ENCODE measurements at regions not wholly inside any gene's neighbourhood (a gene's known extent, or its start where the extent isn't known, plus 50 kb on each side); places are given as distances from the start of the nearest gene placed in this dataset.
A peak's percentile ranks its signal among the peaks of the same experiment; 100 is the strongest.

DNA sequence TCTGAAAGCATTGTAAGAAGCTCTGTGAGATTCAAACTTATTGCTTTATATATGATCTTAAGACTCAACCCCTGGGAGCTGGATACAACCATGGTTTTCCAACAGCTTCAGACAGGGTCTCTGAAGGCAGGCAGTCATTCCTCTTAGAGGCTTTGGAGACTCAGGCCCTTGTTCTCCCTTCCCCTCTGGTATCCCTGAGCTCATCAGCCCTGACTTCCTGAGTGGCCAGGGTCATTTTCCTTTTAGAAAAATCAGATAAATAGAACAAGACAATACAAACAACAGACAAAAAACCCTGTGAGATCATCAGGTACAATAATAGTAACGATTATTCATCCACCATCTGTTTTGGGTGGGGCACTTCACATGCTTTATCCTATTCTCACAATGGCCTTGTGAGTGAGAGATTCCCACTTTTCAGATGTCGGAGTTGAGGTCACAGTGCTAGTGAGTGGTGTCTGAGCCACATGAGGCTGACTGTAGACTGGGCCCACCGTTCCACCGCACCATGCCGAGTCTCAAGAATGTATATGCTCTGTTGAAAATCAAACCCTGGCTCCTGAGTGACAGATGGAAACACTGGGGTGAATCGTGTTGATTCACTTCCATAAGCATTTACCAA lies 144.2 kb downstream of the CXCL12 start:
- DNase-seq, result no peak

DNA sequence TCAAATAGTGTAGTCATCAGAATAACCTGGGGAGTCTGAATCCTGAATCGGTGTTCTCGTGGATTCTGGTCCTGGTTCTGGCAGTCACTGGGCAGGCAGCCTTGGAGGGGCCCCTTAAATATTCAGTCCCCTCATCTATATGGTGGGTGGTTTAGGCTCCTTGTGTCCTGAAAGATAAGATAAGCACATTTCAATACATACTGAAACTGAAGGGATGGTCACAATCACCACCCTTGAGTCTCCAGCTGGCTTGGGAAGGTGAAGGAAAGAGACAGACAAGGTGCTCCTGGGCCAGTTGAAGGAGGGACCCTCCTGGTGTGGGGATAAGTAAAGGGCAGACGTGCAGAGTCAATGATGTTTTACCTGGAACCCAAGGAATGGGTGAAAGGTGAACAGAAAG lies 146.7 kb downstream of the CXCL12 start:
- no peak for DNase-seq

DNA sequence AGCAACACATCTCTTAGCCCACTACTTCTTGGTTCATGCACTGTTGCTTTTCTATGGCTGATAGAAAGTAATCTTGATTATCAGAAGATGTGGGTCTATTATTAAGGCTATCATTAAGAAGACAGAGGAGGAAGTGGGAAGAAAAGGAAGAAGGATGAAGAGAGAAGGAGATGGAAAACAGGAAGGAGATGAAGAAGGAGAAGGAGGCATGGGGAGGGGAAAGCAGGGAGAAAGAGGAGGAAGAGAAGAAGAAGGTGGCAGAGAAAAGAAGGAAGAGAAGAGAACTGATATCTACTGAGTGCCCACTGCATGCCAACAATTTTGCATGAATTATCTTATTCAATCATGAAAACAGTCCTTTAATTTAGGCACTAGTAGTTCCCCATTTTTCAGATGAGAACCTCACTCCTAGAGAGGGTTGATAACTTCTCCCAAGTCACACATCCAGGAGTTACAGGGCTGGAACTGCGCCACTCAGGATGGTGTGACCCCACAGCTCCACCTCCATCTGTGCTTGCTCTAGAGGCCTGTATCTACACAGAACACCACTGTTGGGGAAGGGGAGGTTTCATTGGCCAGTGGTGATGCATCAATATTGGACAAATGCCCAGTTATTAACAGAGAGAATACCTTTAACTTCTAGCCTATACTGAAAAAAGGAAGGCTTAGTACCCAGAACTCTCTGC lies 147.4 kb downstream of the CXCL12 start:
- no peak for DNase-seq

DNA sequence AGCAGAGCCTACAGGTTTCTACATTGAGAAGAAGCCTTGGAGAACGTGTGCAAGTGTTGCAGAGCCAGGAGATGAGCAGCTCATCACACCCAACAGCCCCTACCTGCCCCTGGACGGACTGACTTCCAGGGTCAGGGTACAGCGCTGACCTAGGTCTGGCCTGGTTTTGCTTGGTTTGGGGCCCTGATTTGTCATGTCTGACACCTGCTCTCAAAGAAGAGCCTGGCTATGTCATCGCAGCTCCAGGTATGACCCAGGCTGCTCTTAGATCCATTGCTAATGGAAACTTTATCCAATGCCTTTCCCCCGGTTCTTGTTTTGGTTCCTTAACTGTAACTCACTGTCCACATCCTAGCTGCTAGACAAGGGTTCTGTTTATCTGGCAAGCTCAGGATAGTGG lies 149.5 kb downstream of the CXCL12 start:
- no peak for DNase-seq

DNA sequence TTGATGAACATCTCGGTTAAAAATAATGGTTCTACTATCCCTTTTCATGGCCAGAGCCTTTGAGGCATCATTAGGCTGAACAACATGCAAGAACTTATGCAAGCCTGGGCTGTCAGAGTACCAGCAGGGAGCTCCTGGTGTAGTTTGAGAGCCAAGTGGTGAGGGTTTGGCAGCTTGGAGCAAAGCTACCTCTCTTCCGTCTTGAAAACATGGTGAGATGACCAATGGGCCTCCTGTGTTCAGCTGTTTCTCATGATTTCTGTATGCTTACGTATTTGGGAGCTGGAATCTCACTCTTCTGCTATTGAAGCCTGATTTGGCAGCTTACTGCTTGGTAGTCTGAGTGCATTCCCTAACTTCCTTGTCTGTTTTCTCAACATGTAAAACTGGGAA lies 150.4 kb downstream of the CXCL12 start:
- DNase-seq, result peak; percentile 37

DNA sequence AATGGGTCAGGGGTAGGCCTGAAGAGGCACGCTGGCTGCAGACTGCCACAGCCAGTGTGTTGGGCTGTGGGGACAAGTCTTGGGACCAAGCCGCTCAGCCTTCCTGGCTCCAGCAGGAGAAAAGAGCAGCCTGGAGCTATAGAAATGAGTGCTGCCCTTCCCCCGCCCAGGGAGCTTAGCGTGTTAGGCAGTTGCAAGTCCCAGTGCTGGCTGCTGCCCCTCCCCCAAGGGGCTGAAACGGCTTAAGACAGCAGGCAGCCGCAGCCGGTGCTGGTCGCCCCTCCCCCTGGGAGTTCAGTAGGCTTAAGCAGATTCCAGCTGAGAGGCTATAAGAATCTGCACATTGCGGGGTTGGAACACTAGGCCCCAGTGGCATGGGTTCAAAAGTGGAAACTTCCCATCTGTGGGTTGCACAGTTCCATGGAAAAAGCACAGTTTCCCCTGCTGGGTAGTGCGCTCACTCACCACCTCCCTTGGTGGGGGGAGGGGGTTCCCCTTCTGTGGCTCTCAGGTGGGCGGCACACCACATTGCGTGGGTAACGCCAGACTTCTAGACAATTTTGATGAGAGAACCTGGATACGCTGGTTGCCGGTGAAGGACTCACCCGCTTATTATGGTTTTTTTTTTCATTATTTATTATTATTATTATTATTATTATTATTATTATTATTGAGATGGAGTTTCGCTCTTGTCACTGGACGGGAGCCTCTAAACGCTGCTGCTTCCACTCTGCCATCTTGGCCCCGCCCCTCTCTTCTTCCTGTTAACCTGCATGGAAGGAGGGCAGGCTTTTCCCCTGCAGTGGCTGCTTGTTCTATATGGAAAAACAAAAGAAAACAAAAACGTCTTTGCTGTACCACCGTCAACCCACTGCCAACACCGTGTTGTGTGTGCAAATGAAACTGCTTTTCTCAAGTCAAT lies 151.1 kb downstream of the CXCL12 start:
- peak; percentile 79 for DNase-seq

DNA sequence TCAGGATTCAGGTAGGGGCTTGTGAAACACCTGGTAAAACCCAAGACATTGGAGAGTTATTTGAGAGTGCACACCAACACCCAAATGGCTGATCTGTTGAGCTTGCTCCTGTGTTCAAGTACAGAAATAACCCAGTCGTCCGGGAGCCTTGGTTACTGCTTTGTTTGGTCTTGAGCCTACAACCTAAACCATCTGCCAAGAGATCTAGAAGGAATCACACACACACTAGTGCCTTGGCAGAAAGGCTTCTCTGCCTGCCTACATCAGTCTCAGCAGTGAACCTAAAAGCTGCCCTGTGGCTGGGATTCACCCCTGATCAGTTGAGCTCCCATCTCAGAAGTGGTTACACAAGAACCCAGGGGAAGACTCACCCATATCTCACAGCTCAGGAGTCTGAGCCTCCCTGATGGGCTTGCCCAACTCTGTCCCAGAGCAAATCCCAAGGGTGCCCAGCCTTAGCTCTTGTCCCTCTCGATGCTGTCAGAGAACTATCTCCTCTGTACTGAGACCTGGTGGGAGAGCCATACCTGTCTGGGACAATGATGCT lies 167.6 kb downstream of the CXCL12 start:
- no peak for DNase-seq

DNA sequence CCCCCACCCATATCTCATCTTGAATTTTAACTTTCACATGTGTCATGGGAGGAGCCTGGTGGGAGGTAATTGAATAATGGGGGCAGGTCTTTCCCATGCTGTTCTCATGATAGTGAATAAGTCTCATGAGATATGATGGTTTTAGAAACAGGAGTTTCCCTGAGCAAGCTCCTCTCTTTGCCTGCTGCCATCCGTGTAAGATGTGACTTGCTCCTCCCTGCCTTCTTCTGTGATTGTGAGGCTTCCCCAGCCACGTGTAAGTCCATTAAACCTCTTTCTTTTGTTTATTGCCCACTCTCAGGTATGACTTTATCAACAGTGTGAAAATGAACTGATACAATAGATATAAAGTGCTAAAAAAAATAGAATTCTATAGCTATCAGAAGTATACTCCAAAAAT lies 168.8 kb downstream of the CXCL12 start:
- DNase-seq, result no peak

DNA sequence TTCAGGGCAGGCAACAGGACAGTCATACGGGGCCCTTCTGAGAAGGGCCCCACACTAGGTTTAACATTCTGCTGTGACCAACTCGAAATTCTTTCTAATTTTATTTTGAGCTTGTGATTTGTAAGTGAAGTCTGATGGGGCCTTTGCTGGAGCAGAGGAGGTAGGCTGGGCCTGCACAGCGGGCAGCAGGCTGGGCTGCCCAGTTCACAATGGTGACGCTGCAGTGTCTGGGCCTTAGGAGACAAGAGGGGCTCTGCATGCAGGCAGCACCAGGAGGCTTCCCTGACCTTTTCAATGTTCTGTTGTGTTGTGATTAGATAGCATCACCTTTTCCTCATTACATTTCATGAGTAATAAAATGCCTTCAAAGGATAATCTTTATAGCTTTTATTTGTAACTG lies 175.1 kb downstream of the CXCL12 start:
- no peak for DNase-seq

DNA sequence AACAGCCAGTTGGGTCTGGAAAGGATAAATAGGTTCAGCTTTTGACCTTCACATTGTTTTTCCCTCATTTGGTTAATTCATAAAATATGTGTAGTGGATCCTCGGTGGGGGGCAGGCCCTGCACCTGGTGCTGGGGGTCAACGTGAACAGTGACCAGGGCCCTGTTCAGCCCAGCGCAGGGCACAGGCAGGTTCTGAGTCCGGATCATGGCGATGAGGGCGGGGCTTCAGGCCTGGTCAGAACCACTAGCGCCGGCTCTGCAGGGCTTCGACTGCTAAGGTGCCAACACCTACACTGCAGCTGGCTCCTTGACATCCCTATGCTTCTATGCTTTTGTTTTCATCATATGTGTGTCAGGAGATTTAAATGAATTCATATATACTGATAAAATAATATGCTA lies 177.7 kb downstream of the CXCL12 start:
- DNase-seq, result no peak

DNA sequence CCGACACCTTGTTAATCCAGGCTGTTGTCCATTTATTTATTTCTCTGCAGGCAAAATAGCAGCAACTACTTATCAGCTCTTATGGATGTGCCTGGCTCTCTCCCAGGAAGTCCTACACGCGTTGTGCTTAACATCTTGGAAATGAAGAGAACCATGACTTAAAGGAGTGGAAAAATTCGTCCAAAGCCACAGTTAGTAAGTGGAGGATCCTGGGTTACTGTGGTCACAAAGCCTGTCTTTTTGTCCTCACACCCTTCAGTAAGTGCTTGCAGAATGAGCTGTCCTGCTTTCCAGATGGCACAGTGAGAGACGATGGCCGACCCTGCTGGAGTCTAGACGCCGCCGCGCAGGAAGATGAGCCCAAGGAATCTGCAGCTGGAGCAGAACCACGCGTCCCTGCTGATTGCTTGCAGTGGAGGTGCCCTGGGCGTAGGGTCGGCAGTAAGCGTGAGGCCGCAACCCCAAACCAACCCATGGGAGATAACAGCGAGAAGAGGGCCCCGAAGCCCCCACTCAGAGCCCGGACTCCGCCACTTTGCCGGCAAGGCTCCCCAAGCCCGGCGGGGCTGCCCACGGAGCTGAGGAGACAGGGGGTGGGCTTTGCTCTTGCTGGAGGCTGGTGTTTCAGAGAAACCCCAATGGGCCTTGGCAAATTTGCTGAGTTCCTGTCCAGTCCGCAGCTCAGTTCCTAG lies 178.6 kb downstream of the CXCL12 start:
- DNase-seq, result no peak

DNA sequence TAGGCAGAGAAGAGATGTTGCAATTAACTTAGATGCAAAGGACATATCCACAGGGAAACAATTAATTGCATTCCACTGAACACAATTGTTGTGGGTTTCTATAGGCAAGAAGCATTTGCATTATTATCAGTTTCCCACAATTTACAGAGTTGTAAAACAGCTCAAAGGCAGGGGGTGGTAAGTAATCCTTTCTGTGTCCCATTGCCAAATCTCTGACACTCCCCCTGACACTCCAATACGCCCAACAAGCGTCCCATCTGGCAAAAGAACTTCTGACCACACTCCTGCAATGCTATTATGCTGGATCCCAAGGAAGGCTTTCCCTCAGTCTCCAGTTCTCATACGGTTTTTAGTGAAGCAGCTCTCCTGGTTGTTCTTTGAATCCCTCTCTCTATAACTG lies 179.8 kb downstream of the CXCL12 start:
- DNase-seq, result no peak

DNA sequence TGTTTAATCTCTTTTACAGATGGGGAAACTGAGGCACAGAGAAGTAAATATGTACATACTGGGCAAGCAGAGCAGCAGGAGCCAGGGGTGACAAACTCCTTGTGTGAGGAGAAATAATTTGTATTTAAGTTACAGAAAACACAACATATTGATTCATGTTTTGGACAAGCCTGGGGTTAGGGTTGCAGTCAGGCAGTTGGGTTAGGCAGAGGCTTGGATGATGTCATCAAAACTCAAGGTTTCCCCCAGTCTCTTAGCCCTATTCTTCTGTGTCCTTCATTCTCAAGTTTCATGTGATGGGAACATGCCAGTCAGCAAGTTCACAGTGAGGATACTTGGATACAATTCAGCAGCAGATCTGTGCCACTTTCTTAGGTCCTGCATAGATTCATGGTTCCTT lies 181.4 kb downstream of the CXCL12 start:
- no peak for DNase-seq

DNA sequence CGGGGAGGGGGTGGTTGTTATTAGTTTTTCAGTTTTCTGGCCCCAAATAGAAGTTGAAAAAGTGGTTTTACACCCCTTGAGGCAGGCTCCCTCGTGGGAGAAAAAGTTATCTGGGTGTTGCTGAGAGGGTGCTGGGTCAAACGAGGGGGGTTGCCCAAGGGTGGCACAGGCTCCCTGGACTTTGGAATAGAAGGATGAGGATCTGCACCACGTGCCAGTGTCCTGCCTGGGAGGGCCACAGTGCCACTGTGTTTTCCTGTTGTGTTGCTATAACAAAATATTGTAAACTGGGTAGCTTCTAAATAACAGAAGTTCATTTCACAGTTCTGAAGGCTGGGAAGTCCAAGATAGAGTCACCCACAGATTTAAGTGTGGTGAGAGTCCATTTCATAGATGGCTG lies 181.9 kb downstream of the CXCL12 start:
- no peak for DNase-seq

DNA sequence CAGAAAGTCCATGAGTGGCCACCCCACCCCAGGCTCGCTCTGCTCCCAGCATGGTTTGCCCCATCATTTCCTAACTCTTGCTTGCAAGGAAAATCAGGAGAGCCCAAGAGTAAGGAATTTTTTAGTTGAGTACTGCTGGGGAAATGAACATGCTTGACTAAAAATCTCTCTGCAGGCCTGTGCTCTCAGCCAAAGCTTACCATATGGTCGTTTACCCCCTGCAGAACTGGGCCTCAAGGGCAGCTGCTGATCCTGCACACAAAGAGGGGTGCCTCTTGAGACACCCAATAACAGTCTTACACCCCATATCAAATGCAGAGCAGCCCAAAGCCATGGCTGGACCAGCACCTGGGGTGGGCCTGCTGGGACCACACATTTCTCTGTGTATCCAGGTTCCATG lies 183.2 kb downstream of the CXCL12 start:
- no peak for DNase-seq

DNA sequence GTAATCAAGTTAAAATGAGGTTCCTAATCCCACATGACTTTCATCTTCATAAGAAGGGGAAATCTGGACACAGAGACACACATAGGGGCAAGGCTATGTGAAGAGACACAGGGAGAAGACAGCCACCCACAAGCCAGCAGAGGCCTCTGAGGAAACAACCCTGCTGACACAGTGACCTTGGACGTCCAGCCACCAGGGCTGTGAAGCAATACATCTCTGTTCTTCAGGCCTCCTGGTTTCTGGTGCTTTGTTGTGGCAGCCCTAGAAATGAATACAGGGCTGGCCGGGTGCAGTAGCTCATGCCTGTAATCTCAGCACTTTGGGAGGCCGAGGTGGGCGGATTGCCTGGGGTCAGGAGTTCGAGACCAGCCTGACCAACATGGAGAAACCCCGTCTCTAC lies 183.9 kb downstream of the CXCL12 start:
- no peak for DNase-seq

DNA sequence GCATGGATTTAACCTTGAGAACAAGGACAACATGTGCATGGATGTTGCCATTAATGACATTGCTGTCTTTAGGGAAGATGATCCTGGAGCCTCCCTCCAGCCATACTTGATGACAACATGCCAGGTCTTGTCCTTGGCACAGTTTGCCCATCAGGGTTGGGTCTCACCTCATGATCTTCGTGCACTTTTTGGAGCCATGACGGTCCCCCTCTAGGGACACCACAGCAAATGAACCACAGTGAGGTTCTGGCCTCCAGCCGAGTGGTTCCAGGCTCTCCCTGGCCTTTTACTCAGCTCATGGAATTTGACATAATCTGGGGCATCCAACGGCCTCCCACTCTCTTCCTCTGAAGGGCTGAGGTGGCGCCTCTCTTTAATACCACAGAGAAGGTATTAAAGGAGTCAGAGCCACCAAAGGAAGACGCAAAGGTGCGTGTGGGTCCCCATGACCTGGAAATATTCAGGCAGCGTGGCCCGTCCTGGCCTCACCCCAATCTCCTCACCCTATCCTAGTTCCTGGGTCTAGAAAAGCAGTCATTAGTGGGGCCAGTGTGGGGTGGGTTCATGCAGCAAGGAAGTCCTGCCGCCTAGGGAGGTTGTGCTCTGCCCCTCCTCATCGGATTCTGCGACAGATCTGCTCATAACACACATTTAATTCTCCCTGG lies 184.8 kb downstream of the CXCL12 start:
- DNase-seq, result no peak

DNA sequence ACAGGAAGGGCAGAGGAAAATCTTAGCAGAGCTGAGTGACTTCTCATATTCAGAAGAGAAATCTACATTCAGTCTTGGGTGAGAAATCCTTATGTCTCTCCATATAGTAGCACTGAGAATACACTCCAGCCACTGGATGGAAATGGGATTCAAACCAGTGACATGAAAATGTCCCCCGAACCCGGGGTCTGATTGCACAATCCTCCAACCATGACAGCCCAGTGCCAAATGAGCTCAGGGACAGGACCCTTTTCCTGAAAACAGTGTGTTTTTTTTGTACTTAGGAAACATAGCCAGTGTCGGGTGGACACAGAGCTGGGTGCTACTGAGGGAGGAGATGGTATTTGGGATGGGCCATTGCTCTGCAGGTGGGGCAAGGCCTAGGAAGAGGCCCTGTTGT lies 185.6 kb downstream of the CXCL12 start:
- no peak for DNase-seq

DNA sequence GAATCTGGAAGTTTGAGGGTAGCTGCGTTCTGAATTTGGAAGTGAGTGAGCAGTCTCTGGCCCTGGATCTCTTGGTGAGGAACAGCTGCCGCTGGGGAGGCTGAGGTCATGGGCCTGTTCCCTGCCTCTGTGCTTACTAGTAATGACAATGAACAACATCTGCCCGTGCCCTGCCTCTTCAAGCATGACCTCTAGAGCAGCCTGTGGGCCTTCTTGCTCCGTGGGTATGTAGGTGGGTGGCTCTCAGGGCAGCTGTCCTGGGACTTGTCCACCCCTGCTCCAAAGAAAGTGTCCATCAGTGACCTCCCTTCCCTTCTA lies 186.2 kb downstream of the CXCL12 start:
- DNase-seq, result no peak

DNA sequence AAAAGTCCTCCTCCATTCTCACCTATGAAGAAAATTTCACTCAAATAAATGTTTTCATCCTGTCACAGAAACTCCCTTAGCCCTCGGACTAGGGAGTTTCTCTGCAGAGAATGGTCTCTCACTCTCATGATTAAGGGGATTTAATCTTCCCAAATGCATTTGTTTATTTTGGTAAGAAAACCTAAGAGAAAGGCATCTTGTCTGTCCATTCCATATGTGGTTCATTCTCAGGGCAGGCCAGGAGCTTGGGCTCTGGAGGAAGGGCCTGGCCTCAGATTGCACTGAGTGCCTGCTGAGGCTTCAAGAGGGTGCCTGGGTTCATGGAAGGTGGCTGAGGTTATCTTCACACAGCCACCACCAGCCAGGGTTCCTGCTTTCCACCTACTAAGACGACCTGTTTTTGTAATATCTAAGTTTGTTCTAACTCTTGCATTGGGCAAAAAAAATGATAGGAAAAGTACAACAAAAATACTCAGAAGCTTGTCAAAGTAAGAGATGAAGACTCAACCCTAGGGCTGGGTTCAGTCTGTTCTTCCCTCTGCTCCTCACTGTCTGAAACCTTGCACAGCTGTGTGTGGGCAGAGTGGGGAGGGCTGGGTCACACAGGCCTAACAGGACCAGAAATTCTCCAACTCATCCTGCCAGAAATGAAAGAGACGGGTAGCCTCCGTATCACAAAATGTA lies 186.7 kb downstream of the CXCL12 start:
- DNase-seq, result no peak

DNA sequence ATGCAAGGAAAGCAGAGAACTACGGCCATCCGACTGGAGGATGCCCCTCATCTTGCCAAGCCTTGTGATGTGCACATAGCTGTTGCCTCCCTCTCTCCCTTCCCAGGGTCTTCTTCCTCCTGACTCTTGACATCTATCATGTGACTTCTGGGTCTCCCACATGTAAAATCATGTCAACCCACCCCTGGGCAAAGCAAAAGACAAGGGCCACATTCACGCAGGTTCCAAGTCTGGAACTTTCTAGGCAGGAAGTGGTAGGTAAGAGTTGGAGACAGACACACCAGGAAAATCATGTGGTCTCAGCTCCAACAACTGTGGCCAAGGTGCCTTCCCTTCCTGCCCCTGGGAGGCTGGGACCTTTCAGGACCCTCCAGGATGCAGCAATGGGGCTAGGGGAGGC lies 187.3 kb downstream of the CXCL12 start:
- DNase-seq, result no peak

DNA sequence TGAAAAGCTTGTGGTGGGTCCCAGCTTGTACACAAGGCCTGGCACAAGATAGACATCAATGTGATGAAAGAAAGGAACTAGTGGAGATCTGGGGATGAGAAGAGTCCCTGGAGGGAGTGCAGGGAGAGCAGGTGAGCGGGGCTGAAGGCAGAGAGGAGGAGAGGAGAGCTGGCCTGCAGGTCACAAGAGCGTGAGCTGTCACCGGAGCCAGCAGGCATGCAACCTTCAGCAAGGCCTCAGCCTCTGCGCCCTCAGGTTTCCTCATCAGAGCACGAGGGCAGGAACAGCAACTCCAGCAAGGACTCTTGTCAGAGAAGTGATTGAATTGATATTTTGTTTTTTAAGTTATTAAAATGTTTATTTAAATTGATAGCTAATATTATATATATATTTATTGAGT lies 188.6 kb downstream of the CXCL12 start:
- DNase-seq, result no peak

Data from right hindlimb (tissue), 1 donor.